DMS153 (cell line): ENCODE measurements at regions not wholly inside any gene's neighbourhood (a gene's known extent, or its start where the extent isn't known, plus 50 kb on each side); places are given as distances from the start of the nearest gene placed in this dataset.
"Not testable (repeated sequence)": the region's sequence is repeated elsewhere in the genome, so short reads cannot be mapped to it uniquely, and the experiment has no call there.

ENCODE experiments used
- DNase-seq: peaks from one replicate; lab custom pipeline; 2025; lab: John Stamatoyannopoulos, UW

DNA sequence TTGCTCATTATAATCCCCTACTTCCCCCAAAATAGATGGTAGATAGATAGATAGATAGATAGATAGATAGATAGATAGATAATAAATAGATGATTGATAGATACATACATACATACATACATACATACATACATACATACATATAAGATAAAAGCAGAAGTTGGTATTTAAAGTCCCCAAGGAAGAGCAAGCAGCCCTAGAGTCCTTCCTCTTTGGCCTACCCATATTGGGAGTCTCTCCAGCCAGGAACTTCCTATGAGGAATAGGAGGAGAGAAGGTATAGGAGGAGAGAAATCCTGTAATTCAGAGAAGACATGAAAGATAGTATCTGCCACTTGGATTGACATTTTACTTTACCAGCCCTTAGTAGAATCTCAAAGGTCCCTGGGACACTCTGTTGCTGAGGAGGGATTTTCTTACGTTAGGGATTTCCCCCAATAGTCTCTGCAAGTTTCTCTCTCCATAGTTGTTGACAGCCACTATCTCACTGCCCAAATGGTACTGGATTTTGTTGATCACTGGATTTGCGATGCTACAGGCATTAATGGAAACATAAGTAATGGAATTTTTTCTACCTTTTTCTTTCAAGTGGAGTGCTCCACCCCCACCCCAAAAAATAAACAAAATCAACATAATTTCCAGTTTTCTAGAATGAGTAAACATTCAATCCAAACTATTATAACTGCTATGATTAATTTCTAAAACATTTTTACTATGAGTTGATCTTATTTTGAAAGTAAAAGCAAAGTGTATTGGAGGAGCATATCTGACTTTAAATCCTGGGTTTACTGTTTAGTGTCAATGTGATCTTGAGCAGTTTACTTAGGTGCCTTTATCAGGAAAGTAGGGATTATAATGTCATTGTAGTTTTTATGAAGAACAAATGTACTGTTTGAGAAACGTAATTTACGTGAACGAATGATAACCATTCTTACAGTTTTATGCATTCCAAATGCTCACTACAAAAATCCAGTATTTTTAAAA is 93.2 kb upstream of the TNFSF4 start:
- DNase-seq = no peak

DNA sequence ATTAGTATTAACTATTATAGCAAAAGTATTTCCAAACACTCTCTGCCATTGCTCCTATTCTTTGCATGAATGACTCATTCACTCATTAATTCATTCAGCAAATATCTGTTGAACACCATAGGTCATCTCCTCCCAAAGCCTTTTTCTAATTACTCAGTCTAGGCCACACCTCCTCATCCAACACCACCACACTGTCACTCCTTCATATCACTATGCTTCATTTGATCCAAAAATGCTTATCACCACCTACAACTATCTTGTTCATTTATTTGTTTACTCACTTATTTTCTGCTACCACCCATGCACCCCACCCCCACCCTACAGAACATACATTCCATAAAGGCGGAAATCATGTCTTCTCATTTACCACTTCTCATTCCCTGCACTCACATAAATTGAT is 94.4 kb upstream of the TNFSF4 start:
- no peak for DNase-seq

DNA sequence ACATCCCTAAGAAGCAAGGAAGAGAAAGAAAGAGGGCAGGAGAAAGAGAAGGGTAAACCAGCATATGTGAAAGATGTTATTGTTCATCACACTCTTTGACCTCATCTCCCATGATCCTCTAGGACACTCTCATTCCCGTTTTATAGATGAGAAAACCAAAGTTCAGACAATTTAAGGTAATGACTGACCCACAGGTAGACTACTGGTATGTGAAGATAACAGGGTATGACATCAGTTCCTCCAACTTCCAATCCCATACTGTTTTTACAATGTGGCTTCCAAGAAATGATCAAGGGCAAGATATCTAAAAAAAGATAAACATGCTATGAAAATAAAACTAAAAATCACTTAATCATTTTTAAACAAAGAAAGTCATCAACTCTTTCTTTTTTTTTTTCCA is 95.2 kb upstream of the TNFSF4 start:
- DNase-seq = no peak

GRCh38 chr1:173302890-173303829 is 96.0 kb upstream of the TNFSF4 start:
- DNase-seq = no peak

- no peak for DNase-seq
These were observed 96.9 kb upstream of the TNFSF4 start for GRCh38 chr1:173303984-173304383.

- no peak for DNase-seq
These were observed 97.5 kb upstream of the TNFSF4 start for GRCh38 chr1:173304529-173305227.

DNA sequence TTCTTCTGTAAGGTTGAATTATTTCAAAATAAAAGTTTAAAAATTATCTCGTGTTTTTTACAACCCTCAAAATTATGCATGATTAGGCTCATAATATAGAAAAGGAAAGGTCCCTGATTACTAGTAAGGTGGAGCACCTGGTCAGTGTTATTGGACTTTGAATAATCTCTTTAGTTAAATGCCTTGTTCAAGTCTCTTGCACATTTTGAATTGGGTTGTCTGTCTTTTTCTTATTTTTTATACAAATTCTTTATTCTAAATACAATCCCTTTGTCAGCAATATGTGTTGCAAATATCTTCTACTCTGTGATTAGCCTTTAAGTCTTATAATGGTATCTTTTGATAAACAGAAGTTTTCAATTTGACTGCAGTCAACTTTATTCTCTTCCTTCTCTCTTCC is 100.7 kb upstream of the TNFSF4 start:
- DNase-seq = no peak

- no peak for DNase-seq
These were observed 107.5 kb upstream of the TNFSF4 start for GRCh38 chr1:173314656-173315055.

DNA sequence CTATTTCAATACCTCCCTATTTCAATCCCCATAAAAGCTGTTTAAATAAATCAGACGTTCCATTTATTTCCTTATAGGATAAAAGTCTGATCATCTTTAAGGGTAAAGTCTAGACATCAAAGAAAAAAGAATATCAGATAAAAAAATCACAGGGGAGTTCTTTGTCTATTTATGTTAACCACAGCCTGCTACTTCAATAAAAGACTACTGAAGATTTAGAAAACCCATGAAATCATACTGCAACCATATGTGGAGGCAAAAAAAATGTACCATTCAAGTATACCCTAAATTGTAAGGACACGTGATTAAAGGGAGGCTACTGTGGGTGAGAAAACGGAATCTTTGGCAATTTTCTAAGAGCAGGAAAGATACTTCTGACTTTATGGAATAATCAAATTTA is 108.2 kb upstream of the TNFSF4 start:
- no peak for DNase-seq

DNA sequence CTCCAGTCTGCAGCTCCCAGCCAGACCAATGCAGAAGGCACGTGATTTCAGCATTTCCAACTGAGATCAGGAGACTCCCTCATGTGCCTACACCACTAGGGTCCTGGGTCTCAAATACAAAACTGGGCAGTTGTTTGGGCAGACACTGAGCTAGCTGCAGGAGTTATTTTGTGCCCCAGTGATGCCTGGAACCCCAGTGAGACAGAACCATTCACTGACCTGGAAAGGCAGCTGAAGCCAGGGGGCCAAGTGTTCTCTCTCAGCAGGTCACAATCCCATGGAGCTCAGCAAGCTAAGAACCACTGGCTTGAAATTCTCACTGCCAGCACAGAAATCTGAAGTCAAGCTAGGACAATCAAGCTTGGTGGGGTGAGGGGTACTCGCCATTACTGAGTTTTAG is 111.7 kb upstream of the TNFSF4 start:
- DNase-seq = no peak

GRCh38 chr1:173324352-173324751 is 117.2 kb upstream of the TNFSF4 start:
- not testable (repeated sequence) for DNase-seq

DNA sequence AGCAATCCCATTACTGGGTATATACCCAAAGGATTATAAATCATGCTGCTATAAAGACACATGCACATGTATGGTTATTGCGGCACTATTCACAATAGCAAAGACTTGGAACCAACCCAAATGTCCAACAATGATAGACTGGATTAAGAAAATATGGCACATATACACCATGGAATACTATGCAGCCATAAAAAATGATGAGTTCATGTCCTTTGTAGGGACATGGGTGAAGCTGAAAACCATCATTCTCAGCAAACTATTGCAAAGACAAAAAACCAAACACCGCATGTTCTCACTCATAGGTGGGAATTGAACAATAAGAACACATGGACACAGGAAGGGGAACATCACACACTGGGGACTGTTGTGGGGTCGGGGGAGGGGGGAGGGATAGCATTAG is 120.9 kb upstream of the TNFSF4 start:
- DNase-seq = not testable (repeated sequence)

DNA sequence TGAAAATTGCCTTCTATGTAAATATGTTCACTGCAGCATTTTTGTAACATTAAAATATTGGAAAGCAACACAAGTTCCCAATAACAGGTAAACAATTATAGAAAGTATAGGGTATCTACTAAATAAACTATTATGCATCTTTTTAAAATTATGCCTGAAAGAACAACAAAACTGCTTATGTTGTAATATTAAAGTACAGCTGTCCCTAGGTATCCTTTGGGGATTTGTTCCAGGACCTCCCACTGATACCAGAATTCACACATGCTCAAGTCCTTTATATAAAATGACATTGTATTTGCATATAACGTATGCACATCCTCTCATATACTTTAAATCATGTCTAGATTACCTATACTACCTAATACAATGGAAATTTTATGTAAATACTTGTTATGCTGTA is 121.8 kb upstream of the TNFSF4 start:
- DNase-seq = no peak

DNA sequence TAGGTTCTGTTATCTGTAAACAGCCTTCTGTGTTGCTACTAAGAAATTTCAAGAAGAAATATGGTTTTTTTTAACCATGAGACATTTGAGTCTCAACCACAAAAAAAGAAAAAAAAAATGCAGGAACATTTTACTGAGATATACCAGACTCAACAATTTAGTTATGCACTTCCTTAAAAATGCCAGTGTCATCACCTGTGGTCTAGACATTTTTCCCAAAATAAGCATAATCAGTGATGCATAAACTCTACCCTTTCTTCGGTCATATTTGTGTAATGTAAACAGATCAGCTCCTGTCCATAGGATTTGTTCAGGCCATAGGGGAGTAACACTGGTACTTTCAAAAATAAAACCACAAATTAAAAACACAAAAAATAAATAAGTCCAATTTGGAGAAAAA is 122.6 kb upstream of the TNFSF4 start:
- no peak for DNase-seq

- DNase-seq = no peak
These were observed 123.2 kb upstream of the TNFSF4 start for GRCh38 chr1:173330149-173330951.

- not testable (repeated sequence) for DNase-seq
These were observed 123.9 kb upstream of the TNFSF4 start for GRCh38 chr1:173330952-173331548.

GRCh38 chr1:173332026-173332425 is 124.9 kb upstream of the TNFSF4 start:
- no peak for DNase-seq

- DNase-seq = no peak
These were observed 126.5 kb upstream of the TNFSF4 start for GRCh38 chr1:173333581-173333980.

DNA sequence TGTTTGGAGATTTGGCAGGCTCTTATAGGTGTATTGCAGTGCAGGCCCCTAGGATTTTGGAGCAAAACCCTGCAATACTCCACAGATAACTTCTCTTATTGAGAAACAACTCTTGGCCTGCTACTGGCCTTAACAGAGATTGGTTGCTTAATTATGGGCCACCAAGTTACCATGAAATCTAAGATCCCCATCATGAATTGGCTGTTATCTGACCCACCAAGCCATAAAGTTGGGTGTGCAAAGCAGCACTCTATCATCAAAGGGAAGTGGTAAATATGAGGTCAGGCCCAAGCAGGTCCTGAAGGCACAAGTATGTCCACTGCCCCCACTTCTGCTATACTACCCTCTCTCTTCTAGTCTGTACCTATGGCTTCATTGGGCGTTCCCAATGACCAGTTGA is 130.0 kb upstream of the TNFSF4 start:
- DNase-seq = no peak

- DNase-seq = no peak
These were observed 134.2 kb upstream of the TNFSF4 start for GRCh38 chr1:173341307-173341706.

GRCh38 chr1:173341971-173342370 is 134.8 kb upstream of the TNFSF4 start:
- no peak for DNase-seq
